ENCODE measurements at regions not wholly inside any gene's neighbourhood (a gene's known extent, or its start where the extent isn't known, plus 50 kb on each side); places are given as distances from the start of the nearest gene placed in this dataset.
"Not testable (repeated sequence)": the region's sequence is repeated elsewhere in the genome, so short reads cannot be mapped to it uniquely, and the experiment has no call there.

GRCh38 chr12:47367912-47368537, 288.3 kb upstream of the AMIGO2 start:
- no peak for DNase-seq

- DNase-seq, result no peak
Observed at GRCh38 chr12:47366579-47366978, 286.8 kb upstream of the AMIGO2 start.

GRCh38 chr12:47366157-47366556, 286.4 kb upstream of the AMIGO2 start:
- DNase-seq, result no peak

- not testable (repeated sequence) for DNase-seq
Observed at GRCh38 chr12:47365443-47366076, 285.8 kb upstream of the AMIGO2 start.

DNA sequence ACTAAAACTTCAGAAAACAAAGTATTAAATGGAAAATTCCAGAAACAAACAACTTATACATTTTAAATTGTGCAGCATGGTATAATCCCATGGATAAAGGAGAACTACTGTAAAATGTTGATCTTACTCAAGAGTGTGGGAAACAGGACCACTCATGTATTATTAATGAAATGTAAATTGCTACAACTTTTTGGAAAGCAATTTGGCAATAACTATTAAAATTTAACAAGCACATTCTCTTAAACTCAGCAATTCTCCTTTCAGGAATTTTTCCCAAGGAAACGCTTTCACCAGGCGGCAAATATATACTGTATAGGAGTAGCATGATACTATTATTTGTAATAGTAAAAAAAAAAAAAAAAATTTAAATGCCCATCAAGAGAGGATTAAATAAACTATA, 284.5 kb upstream of the AMIGO2 start:
- no peak for DNase-seq

DNA sequence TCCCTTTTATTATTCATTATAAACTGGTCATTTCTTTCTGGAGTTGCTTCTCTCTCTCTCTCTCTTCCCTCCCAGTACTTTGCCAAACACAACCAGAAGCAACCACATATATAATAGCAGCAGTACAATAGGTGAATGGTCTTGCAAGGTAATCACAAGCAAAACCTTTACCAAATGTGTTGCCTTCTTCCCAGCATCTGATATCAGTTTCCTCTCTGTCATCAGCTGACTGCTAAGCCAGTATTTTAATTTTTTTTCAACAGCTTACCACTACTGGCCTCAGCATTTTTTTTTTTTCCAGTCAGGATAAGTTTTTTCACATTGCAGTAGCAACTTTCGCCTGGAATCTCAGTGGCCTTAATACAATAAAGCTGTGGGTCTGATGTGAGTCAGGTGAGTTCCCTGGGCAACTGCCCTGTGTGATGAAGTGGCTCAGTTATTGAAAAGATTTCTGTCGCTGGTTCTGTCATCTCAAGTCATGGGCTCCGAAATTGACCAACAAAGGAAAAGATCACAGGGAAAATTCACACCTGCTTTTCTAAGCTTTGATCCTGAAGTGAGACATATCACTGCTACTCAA, 282.5 kb upstream of the AMIGO2 start:
- no peak for DNase-seq

- DNase-seq, result peak in 1 of 2 experiments; percentile 30
Observed at GRCh38 chr12:47361389-47362021, 281.7 kb upstream of the AMIGO2 start.

GRCh38 chr12:47360771-47361388, 281.1 kb upstream of the AMIGO2 start:
- DNase-seq, result peak in 1 of 2 experiments; percentile 30

- DNase-seq, result no peak
Observed at GRCh38 chr12:47360093-47360480, 280.3 kb upstream of the AMIGO2 start.

- DNase-seq, result no peak
Observed at GRCh38 chr12:47359310-47360092, 279.7 kb upstream of the AMIGO2 start.

- DNase-seq, result not testable (repeated sequence)
Observed at GRCh38 chr12:47357006-47357405, 277.2 kb upstream of the AMIGO2 start.

- DNase-seq, result no peak
Observed at GRCh38 chr12:47356129-47356700, 276.5 kb upstream of the AMIGO2 start.

DNA sequence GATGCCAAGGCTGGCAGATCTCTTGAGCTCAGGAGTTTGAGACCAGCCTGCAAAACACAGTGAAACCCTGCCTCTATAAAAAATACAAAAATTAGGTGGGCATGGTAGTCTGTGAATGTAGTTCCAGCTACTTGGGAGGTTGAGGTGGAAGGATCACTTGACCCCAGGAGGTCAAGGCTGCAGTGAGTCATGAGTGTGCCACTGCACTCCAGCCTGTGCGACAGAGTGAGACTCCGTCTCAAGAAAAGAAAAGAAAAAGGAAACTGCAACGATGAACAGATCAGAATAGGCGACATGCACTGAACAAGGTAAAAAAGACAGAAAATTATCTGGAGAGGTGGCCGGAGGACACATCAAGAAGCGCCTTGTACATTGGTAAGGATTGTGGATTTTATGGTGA, 273.7 kb upstream of the AMIGO2 start:
- no peak for DNase-seq

DNA sequence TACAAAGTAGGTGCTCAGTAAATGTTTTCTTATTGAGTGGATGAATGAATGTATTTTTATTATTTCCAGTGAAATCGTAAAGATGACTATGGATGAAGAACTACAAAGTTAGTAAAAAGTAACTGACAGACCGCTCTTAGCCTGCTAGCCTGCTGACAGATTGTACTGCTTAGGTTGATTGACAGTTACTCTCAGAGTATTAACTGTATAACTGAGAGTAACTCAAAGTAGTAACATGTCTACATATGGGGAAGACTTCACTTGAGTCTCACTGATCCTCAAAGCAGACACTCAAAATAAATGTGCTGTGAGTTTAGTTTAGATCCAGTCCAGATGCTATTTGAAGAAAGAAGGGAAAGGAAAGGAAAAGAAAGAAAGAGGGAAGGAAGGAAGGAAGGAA, 272.3 kb upstream of the AMIGO2 start:
- no peak for DNase-seq

DNA sequence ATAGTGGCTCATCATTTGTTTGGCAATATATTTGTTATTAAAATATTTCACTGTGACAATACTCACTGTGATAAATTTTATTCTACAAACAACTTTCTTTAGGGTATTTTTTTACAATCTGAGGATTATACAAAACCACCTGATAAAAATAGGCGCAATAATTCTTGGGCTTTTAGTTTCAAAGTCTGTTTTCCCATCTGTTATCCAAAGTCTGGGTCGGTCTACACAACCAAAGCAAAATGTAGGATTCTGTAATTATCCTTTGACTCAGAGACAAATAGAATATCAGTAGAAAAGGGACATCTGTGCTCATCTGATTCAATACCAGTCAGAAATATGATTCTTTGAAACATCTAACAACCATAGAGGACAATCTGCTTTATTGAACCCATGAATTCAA, 271.8 kb upstream of the AMIGO2 start:
- no peak for DNase-seq

- no peak for DNase-seq
Observed at GRCh38 chr12:47350062-47350408, 270.3 kb upstream of the AMIGO2 start.

DNA sequence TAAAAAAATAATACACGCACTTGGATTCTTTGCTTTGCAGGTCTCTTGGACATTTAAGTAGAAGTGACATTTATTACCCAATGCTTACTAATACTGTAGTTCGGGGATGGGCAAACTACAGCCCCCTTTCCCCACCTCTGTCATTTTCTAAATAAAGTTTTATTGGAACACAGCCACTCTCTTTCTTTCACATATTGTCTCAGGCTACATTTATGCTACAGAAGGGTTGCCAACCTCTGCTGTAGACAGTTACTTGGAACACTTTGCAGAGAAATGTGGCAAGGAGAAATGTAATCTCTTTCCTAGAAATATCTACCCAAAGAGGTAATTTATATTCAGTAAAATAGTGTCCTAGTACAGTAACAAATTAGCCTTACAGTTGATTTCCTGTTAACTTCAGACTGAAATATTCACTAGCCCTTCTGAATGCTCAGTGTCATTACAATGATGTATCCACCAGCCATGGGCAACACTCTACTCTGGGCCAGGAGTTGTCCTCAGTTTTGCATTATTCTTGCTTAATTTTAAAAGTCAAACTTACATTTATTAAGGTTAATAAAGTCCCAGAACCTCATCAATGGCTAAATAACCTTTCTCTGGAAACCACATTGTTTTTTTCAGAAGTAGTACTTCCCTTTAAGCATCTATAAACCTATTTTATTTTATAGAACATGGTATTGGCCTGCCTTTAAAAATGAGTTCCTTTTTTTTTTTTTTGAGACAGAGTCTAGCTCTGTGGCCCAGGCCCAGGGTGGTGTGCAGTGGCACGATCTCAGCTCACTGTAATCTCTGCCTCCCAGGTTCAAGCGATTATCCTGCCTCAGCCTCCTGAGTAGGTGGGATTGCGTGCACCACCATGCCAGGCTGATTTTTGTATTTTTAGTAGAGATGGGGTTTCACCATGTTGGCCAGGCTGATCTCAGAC, 269.6 kb upstream of the AMIGO2 start:
- no peak for DNase-seq

DNA sequence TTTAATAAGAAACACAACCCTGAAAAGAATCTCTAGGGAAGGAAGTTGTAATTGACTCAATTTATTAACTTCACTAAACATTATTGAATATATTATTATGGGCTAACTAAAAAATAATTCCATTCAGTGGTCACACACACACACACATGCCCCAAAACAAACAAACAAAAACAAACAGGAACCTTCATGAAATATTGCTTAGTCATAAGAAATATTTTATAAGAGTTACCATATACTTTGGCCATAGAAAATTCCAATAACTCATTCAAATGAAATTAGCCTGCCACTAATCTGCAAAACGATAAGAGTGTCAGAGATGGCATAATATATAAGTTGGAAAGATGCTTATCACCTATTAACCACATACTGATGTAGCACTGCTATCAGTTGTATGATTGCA, 268.4 kb upstream of the AMIGO2 start:
- no peak for DNase-seq

DNA sequence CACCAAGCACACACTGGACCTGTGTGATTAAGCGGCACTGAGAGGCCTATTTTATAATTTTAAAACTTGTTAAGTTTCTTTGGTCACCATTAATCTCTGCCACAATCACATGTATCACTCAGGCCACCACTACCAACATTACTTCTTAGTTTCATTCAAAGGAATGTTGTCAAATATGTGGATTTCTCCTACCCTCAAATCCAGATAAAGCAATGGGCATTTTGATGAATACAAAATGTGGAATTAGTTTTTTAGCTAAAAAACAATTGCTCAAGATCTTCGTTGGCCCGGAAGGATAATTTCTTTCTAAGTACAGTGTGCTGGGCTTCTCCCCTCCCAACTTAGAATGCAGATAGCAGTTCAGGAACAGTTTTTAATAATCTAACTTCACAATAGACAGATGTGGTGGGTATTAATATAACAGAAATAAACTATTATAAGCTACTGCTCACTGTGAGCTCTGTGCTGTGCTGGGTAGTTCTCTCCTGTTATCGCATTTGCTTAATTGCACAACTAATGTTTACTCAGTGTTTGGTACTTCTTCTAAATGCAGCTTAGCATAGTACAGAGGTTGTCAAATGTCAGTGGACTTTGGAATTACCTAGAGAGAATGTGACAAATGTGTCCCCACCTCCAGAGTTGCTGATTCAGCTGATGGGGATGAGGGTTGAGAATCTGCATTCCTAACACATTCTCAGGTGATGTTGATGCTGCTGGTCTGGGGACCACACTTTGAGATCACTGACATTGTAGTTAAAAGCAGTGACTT, 266.7 kb upstream of the AMIGO2 start:
- DNase-seq, result no peak

All from SW 1271 (cell line).